K562 (cell line): ENCODE measurements at regions not wholly inside any gene's neighbourhood (a gene's known extent, or its start where the extent isn't known, plus 50 kb on each side); places are given as distances from the start of the nearest gene placed in this dataset.

ENCODE experiments used
- ATAC-seq: fragments of 200-7000 bp; cut with Tn5 transposase; 3 replicates; pipeline ENCODE4 v1.9.1; 2020; ENCODE audit warnings: moderate library complexity
- BruUV-seq: library from RNA; stranded (reverse); fragments of 400-500 nt; replicated peaks from 2 replicates; lab custom pipeline; 2021; lab: Mats Ljungman, UMichigan
- CTCF ChIA-PET: fragments of 300-600 bp; formaldehyde crosslinking; extraction: SDS; loops from one replicate; lab custom pipeline; 2021; ENCODE audit warnings: low intra/inter-chr PET ratio; lab: Yijun Ruan, JAX
- POLR2A ChIA-PET: fragments of 300-600, 350-650 bp; sonication (Branson Sonifier 250); formaldehyde crosslinking; extraction: SDS; loops from one replicate; lab custom pipeline; 2021; ENCODE audit warnings: antibody characterized with exemption, inconsistent platforms; lab: Yijun Ruan, JAX
- DNase-seq, 4 experiments: peaks; one replicate each; pipeline versions ENCODE4 v3.0.0 to v3.0.0-alpha.2; 2011 to 2018; ENCODE audit warnings: low spot score in 3 of 4, mixed read lengths in 3 of 4; ENCODE audit errors: extremely low read depth in 1 of 4
- FAIRE-seq: peaks from 2 replicates; lab custom pipeline; 2011; peaks lifted over from hg19 to GRCh38; lab: Jason Lieb, UNC
- H2AFZ ChIP-seq: 2 replicates; pipeline ENCODE4 v1.6.0; 2011; ENCODE audit warnings: low read depth, low read length, control low read depth, inconsistent platforms
- H3K27ac ChIP-seq: fragments of 200-600 bp; 3 replicates; pipeline ENCODE4 v1.8.0; 2011; ENCODE audit warnings: low read depth, mild to moderate bottlenecking, control low read depth, inconsistent platforms, low read length, moderate library complexity, mixed read lengths; ENCODE audit errors: extremely low read depth
- H3K27me3 ChIP-seq, 2 experiments: fragments of 300-600 bp in 1 of 2; 2 replicates in 1 of 2; 3 replicates in 1 of 2; pipeline versions ENCODE4 v1.6.0 to v1.8.0; 2011; ENCODE audit warnings: inconsistent platforms in 2 of 2, low read length in 2 of 2, mild to moderate bottlenecking in 1 of 2, mixed read lengths in 1 of 2, moderate library complexity in 1 of 2; ENCODE audit not compliant: control insufficient read depth in 2 of 2, insufficient read depth in 2 of 2
- H3K36me3 ChIP-seq: fragments of 300-600 bp; 3 replicates; pipeline ENCODE4 v1.8.0; 2011; ENCODE audit warnings: mild to moderate bottlenecking, low read length, inconsistent platforms; ENCODE audit not compliant: control insufficient read depth, insufficient read depth
- H3K4me1 ChIP-seq, 2 experiments: fragments of 200-600 bp in 1 of 2; replicated peaks in 1 of 2; 2 replicates in 1 of 2; 3 replicates in 1 of 2; pipeline versions ENCODE4 v1.5.1 to v1.8.0; 2011; ENCODE audit warnings: inconsistent platforms in 2 of 2, low read length in 2 of 2, mild to moderate bottlenecking in 1 of 2, mixed read lengths in 1 of 2, moderate library complexity in 1 of 2; ENCODE audit not compliant: control insufficient read depth in 2 of 2, insufficient read depth in 2 of 2
- H3K4me2 ChIP-seq: 2 replicates; pipeline ENCODE4 v1.6.1; 2011; ENCODE audit warnings: low read length, control low read depth, inconsistent platforms, mixed read lengths; ENCODE audit not compliant: insufficient read depth
- H3K4me3 ChIP-seq: fragments of 200-600 bp; sonication (generic), shearing (Covaris generic); 2 replicates; pipeline ENCODE4 v1.5.1; 2016; ENCODE audit warnings: control low read depth, inconsistent platforms
- H3K79me2 ChIP-seq: fragments of 200-600 bp; 3 replicates; pipeline ENCODE4 v1.8.0; 2011; ENCODE audit warnings: low read length, inconsistent platforms; ENCODE audit not compliant: control insufficient read depth, insufficient read depth
- H3K9ac ChIP-seq, 2 experiments: 2 replicates each; pipeline versions ENCODE4 v1.6.0 to v1.6.1; 2011; ENCODE audit warnings: low read depth in 2 of 2, low read length in 2 of 2, control low read depth in 1 of 2, inconsistent platforms in 1 of 2, mild to moderate bottlenecking in 1 of 2, mixed read lengths in 1 of 2; ENCODE audit not compliant: insufficient read depth in 1 of 2
- H3K9me1 ChIP-seq: one replicate; pipeline ENCODE4 v1.6.0; 2011; ENCODE audit warnings: inconsistent platforms, mild to moderate bottlenecking, low read length, moderate library complexity; ENCODE audit not compliant: control insufficient read depth, insufficient read depth
- H3K9me3 ChIP-seq: replicated peaks from 2 replicates; pipeline ENCODE4 v1.5.1; 2011; ENCODE audit warnings: low read depth, low read length, inconsistent platforms; ENCODE audit not compliant: control insufficient read depth, insufficient read depth
- H4K20me1 ChIP-seq: replicated peaks from 2 replicates; pipeline ENCODE4 v1.6.1; 2011; ENCODE audit warnings: low read length, inconsistent platforms, mixed read lengths; ENCODE audit not compliant: control insufficient read depth, insufficient read depth
- ARID2 ChIP-seq: fragments of 450-650 bp; IDR thresholded peaks from 2 replicates; pipeline ENCODE4 v1.6.1; 2017; ENCODE audit warnings: antibody characterized with exemption, mild to moderate bottlenecking
- C11orf30 ChIP-seq: fragments of 450-650 bp; IDR thresholded peaks from 2 replicates; pipeline ENCODE4 v1.6.1; 2016; ENCODE audit warnings: low read depth, mild to moderate bottlenecking
- IFI16 ChIP-seq: fragments of 250-450 bp; sonication (Bioruptor Pico); IDR thresholded peaks from 2 replicates; pipeline ENCODE4 v2.1.2; 2022; ENCODE audit warnings: mild to moderate bottlenecking, inconsistent platforms
- KHSRP ChIP-seq: fragments of 450-650 bp; IDR thresholded peaks from 2 replicates; pipeline ENCODE4 v1.6.1; 2017
- MAFF ChIP-seq: IDR thresholded peaks from 2 replicates; pipeline ENCODE4 v1.6.1; 2012; ENCODE audit warnings: low read length, improper control_type of control experiment
- MAFG ChIP-seq: fragments of 450-650 bp; conservative IDR thresholded peaks from 2 replicates; pipeline ENCODE4 v1.6.1; 2016; ENCODE audit warnings: missing genetic modification characterization, missing compliant biosample characterization
- MAFK ChIP-seq: IDR thresholded peaks from 2 replicates; pipeline ENCODE4 v1.6.1; 2011; ENCODE audit warnings: low read length, improper control_type of control experiment
- RBM15 ChIP-seq: fragments of 200-400 bp; formaldehyde crosslinking; IDR thresholded peaks from 2 replicates; pipeline ENCODE4 v1.6.1; 2018; ENCODE audit warnings: mild to moderate bottlenecking, low read length, moderate library complexity; ENCODE audit not compliant: insufficient read depth
- SOX6 ChIP-seq: fragments of 450-650 bp; IDR thresholded peaks from 2 replicates; pipeline ENCODE4 v1.6.1; 2014; ENCODE audit warnings: mild to moderate bottlenecking
- TOE1 ChIP-seq, 2 experiments: fragments of 450-650 bp in 1 of 2; sonication (generic) in 1 of 2; formaldehyde crosslinking in 1 of 2; IDR thresholded peaks; 2 replicates each; pipeline versions ENCODE4 v1.7.1 to v1.8.0; 2016 to 2022; ENCODE audit warnings: borderline replicate concordance in 2 of 2, mild to moderate bottlenecking in 2 of 2, antibody characterized with exemption in 1 of 2, inconsistent platforms in 1 of 2, low read depth in 1 of 2, missing genetic modification reagents in 1 of 2, moderate library complexity in 1 of 2
- XRCC5 ChIP-seq: fragments of 200-400 bp; formaldehyde crosslinking; IDR thresholded peaks from 2 replicates; pipeline ENCODE4 v1.6.1; 2017; ENCODE audit warnings: low read depth, mild to moderate bottlenecking, low read length
- ZNF316 ChIP-seq: fragments of 450-650 bp; IDR thresholded peaks from 2 replicates; pipeline ENCODE4 v1.6.1; 2016
- ZNF785 ChIP-seq: fragments of 250-450 bp; sonication (Bioruptor Pico); IDR thresholded peaks from 2 replicates; pipeline ENCODE4 v1.4.0; 2020; ENCODE audit warnings: mild to moderate bottlenecking
- WGBS: fragments of 100-300 bp; shearing (Covaris generic); methylation state at CpG from one replicate; pipeline ENCODE4 v1.1.6; 2016; ENCODE audit warnings: low coverage, mixed read lengths; ENCODE audit not compliant: insufficient coverage; ENCODE audit errors: missing lambda C conversion rate; 5-methylcytosine and 5-hydroxymethylcytosine counted together
- in situ Hi-C: fragments of 300-500 bp; cut with MboI; formaldehyde crosslinking; loops from 4 replicates; pipeline ENCODE4 v1.15.0; 2018; ENCODE audit warnings: inconsistent platforms, mixed read lengths
- intact Hi-C: fragments of 100-400 bp; cut with micrococcal nuclease; formaldehyde crosslinking; loops from 2 replicates; pipeline ENCODE4 v1.14.2; 2022
- TF ChIP-seq, protein P1 (sequence below): fragments of 250-450 bp; sonication (Bioruptor Pico); IDR thresholded peaks from 2 replicates; pipeline ENCODE4 v1.4.0; 2020; ENCODE audit warnings: mild to moderate bottlenecking
- TF ChIP-seq, protein P2 (sequence below): fragments of 450-650 bp; IDR thresholded peaks from 2 replicates; pipeline ENCODE4 v1.6.1; 2017; ENCODE audit warnings: antibody characterized with exemption, mild to moderate bottlenecking
- TF ChIP-seq, protein P3 (sequence below): fragments of 150-350 bp; conservative IDR thresholded peaks from 2 replicates; pipeline ENCODE4 v1.6.1; 2014; ENCODE audit warnings: low read length

DNA sequence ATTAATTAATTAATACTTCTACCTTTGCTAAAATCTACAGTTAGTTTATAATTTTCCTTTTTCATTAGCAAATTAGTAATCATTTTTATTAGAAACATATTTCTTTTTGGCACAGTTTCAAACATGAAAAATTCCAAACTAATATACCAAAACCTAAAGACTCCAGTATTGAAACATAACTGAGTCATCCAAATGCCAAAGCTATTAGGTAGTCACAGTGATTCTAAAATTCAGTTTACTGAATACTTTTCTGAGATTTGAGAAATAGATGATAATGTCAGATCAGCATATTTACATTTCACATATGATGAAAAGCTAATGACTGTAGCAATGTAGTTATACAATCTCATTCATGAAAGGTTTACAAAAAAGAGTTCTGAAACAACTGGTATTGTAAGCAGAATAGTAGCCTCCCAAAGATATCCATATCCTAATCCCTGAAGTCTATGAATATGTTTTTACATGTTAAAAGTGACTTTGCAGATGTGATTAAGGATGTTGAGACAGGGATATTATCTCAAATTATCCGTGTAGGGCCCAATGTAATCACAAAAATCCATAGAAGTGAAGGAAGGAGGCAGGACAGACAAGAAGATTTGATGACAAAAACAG lies 680.2 kb upstream of the CHAC2 start:
- POLR2A ChIA-PET: no interaction called here
- TF ChIP-seq ZNF785 (CRISPR knock-in tag): no peak
- TF ChIP-seq SOX6: no peak
- TF ChIP-seq RBM15: no peak
- peak; percentile 63 for TF ChIP-seq C11orf30
- no peak for TF ChIP-seq IFI16 (CRISPR knock-in tag)
- peak; percentile 53; the same call in 1 of the 2 replicates for TF ChIP-seq MAFG
- 0 out of 2 replicates have a peak, but pooled peaks have one; percentile 38 for TF ChIP-seq MAFK
- no peak for TF ChIP-seq KHSRP
- no peak for TF ChIP-seq TOE1 (IDR thresholded peaks at IDR 0.05; ENCODE audit: borderline replicate concordance)
- no peak for TF ChIP-seq TOE1 (CRISPR knock-in tag; IDR thresholded peaks at IDR 0.05; ENCODE audit: borderline replicate concordance, low read depth)
- no peak for TF ChIP-seq ARID2
- peak; percentile 66 for TF ChIP-seq MAFF
- TF ChIP-seq ZNF316: peak; percentile 82
- TF ChIP-seq, protein P1, sequence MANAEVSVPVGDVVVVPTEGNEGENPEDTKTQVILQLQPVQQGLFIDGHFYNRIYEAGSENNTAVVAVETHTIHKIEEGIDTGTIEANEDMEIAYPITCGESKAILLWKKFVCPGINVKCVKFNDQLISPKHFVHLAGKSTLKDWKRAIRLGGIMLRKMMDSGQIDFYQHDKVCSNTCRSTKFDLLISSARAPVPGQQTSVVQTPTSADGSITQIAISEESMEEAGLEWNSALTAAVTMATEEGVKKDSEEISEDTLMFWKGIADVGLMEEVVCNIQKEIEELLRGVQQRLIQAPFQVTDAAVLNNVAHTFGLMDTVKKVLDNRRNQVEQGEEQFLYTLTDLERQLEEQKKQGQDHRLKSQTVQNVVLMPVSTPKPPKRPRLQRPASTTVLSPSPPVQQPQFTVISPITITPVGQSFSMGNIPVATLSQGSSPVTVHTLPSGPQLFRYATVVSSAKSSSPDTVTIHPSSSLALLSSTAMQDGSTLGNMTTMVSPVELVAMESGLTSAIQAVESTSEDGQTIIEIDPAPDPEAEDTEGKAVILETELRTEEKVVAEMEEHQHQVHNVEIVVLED (CRISPR knock-in tag): no peak
- TF ChIP-seq, protein P2, sequence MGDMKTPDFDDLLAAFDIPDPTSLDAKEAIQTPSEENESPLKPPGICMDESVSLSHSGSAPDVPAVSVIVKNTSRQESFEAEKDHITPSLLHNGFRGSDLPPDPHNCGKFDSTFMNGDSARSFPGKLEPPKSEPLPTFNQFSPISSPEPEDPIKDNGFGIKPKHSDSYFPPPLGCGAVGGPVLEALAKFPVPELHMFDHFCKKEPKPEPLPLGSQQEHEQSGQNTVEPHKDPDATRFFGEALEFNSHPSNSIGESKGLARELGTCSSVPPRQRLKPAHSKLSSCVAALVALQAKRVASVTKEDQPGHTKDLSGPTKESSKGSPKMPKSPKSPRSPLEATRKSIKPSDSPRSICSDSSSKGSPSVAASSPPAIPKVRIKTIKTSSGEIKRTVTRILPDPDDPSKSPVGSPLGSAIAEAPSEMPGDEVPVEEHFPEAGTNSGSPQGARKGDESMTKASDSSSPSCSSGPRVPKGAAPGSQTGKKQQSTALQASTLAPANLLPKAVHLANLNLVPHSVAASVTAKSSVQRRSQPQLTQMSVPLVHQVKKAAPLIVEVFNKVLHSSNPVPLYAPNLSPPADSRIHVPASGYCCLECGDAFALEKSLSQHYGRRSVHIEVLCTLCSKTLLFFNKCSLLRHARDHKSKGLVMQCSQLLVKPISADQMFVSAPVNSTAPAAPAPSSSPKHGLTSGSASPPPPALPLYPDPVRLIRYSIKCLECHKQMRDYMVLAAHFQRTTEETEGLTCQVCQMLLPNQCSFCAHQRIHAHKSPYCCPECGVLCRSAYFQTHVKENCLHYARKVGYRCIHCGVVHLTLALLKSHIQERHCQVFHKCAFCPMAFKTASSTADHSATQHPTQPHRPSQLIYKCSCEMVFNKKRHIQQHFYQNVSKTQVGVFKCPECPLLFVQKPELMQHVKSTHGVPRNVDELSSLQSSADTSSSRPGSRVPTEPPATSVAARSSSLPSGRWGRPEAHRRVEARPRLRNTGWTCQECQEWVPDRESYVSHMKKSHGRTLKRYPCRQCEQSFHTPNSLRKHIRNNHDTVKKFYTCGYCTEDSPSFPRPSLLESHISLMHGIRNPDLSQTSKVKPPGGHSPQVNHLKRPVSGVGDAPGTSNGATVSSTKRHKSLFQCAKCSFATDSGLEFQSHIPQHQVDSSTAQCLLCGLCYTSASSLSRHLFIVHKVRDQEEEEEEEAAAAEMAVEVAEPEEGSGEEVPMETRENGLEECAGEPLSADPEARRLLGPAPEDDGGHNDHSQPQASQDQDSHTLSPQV: no peak
- TF ChIP-seq XRCC5: no peak
- TF ChIP-seq, protein P3, sequence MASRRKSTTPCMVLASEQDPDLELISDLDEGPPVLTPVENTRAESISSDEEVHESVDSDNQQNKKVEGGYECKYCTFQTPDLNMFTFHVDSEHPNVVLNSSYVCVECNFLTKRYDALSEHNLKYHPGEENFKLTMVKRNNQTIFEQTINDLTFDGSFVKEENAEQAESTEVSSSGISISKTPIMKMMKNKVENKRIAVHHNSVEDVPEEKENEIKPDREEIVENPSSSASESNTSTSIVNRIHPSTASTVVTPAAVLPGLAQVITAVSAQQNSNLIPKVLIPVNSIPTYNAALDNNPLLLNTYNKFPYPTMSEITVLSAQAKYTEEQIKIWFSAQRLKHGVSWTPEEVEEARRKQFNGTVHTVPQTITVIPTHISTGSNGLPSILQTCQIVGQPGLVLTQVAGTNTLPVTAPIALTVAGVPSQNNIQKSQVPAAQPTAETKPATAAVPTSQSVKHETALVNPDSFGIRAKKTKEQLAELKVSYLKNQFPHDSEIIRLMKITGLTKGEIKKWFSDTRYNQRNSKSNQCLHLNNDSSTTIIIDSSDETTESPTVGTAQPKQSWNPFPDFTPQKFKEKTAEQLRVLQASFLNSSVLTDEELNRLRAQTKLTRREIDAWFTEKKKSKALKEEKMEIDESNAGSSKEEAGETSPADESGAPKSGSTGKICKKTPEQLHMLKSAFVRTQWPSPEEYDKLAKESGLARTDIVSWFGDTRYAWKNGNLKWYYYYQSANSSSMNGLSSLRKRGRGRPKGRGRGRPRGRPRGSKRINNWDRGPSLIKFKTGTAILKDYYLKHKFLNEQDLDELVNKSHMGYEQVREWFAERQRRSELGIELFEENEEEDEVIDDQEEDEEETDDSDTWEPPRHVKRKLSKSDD: no peak

More for the DNA sequence above, 680.2 kb upstream of the CHAC2 start:
- intact Hi-C loops (no loop called here), in situ Hi-C loops (no loop called here)
- CTCF ChIA-PET: no interaction called here
- no TSS peak for BruUV-seq
- no peaks in the 10 kb centered on the region for H3K4me1 ChIP-seq
- no peak overlapping the region for H3K27ac ChIP-seq
- FAIRE-seq: no peak
- no peaks in the 10 kb centered on the region for H3K9me3 ChIP-seq
- no peak overlapping the region for H3K4me2 ChIP-seq
- no peaks in the 10 kb centered on the region for H3K36me3 ChIP-seq
- H3K9me1 ChIP-seq: no peaks in the 10 kb centered on the region
- H3K27me3 ChIP-seq: no peaks in the 10 kb centered on the region
- H2AFZ ChIP-seq: no peak overlapping the region
- 0% methylated on average over 1 of the region's 1 CpG for whole genome bisulfite sequencing
- no peak overlapping the region for H3K4me3 ChIP-seq
- H3K79me2 ChIP-seq: no peaks in the 10 kb centered on the region
- no peak for ATAC-seq
- H4K20me1 ChIP-seq: no peaks in the 10 kb centered on the region
- no peak overlapping the region for H3K9ac ChIP-seq
- DNase-seq: no peak
